ENCODE measurements at regions not wholly inside any gene's neighbourhood (a gene's known extent, or its start where the extent isn't known, plus 50 kb on each side); places are given as distances from the start of the nearest gene placed in this dataset.

DNA sequence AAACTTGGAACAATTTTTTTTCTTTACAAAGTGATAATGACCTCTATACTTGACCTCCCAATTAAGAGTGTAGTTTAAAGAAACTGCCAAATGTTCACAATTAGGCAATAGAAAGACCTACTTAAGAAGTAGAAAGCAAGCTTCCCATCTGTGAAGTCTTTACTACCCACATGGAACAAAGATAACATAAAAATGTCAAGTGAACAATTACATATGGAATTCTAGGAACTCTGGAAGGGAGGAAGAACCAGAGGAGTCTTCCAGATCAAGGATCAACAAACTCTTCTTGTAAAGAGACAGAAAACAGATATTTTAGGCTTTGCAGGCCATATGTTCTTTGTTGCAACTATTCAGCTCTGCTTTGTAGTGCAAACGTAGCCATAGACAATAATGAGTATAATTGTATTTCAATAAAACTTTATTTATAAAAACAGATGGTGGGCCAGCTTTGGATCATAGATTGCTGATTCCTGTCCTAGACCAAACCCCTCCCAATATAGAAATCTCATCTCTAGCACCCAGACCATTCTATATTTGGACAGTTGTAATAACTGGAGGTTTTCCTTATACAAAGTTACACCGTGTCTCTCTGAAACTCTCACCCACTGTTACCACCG, 68.4 kb upstream of the MAGI3 start:
- TF ChIP-seq CTCF (IDR thresholded peaks at IDR 0.05) (no peak), POLR2A (IDR thresholded peaks at IDR 0.05) (no peak)

All from esophagus squamous epithelium (tissue), 4 donors.